ENCODE measurements at regions not wholly inside any gene's neighbourhood (a gene's known extent, or its start where the extent isn't known, plus 50 kb on each side); places are given as distances from the start of the nearest gene placed in this dataset.

GRCh38 chr4:19698961-19699360 lies 552.7 kb upstream of the SLIT2 start:
- DNase-seq = peak; percentile 26

GRCh38 chr4:19694812-19695211 lies 556.9 kb upstream of the SLIT2 start:
- no peak for DNase-seq

GRCh38 chr4:19693936-19694570 lies 557.7 kb upstream of the SLIT2 start:
- no peak for DNase-seq

DNA sequence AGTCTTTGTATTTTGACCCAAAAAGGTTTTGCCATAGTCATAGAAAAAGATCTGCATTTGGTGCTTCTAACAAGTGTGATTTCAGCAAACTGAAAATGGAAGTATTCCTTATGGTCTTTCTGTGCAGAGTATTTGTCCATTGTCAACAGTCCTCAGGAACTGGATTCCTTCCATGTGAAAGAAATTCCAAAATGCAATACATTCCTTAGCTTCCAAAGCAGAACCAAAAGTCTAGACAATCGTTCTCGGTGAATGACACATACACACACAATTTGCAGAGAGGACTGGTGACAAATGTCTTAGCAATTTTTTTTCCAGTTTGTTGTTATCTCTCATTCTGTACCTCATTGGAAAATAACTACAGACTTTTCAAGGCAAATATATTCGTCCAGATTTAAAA lies 562.2 kb upstream of the SLIT2 start:
- DNase-seq = peak; percentile 96

DNA sequence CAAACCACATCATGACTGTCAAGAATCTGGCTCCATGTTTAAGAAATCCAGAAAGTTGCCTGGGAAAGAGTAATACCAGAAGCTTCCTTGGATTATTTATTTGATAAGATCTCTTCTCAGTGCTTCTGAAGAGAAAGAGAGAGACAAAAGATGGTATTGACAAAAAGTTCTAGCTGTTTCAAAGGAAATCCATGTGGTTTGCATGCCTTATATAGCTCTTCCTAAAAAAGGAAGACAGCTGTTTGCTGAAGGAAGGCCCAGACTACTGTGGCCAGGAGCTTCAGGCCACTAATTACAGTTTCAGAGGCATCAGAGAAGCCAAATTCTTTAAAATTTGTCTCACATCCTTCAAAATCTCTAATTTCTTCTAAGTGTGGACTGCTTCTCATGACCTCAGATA lies 565.2 kb upstream of the SLIT2 start:
- no peak for DNase-seq

- peak; percentile 38 for DNase-seq
Observed at GRCh38 chr4:19684084-19684483, 567.6 kb upstream of the SLIT2 start.

DNA sequence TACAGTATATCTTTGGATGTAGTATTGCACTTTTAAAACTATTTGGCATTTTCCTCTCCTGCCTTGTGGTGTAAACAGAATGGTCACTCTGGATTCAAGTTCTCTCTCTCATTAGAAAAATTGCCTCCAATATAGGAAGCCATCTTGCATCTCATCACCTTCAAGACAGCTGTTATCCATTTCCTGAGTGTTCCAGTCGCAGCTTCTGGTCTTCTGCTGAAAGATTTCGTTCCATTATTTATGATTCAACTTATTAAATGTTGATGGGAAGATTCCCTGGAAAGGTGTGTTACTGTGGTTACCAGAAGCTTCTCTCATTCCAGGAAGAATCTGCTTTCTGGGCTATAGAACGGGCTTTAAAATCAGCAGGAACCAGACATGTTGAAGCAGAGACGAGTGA lies 568.3 kb upstream of the SLIT2 start:
- DNase-seq = peak; percentile 31

DNA sequence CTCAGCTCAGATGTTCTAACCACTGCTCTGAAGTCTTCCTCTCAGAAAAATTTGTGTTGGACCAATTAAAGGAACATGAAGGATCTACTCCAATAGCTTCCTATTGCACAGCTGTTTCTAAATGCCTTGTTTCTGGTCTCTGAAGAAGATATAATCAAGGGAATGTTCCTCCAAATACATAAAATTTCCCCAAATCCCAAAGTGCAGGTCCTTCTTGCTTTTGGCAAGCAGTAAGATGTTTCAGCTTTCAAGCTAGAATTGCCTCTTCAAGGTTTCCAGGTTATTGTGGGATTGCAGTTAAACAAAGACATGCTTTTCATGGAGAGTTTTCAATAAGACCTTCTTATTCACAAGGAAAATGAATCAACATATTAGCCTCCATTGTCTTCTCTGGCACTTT lies 574.5 kb upstream of the SLIT2 start:
- DNase-seq = no peak

- peak; percentile 32 for DNase-seq
Observed at GRCh38 chr4:19675172-19675811, 576.4 kb upstream of the SLIT2 start.

- no peak for DNase-seq
Observed at GRCh38 chr4:19659101-19659500, 592.6 kb upstream of the SLIT2 start.

- DNase-seq = no peak
Observed at GRCh38 chr4:19657856-19658255, 593.8 kb upstream of the SLIT2 start.

DNA sequence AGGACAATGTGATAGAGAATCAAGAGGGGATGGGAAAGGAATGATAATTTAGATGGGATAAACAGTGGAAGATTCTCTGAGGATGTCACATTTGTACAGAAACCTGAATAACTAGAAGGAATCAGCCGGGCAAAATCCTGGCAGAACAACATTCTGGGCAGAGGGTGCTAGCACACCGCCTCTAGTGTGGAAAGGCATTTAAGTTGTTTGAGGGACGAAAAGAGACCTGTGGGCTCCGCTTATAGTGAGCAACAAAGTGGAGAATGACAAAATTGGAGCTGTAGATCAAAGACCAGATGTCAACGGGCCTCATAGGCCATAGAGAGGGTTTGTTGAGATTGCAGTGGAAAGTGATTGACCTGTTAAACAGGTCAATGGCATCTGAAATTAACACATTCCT lies 596.0 kb upstream of the SLIT2 start:
- no peak for DNase-seq

DNA sequence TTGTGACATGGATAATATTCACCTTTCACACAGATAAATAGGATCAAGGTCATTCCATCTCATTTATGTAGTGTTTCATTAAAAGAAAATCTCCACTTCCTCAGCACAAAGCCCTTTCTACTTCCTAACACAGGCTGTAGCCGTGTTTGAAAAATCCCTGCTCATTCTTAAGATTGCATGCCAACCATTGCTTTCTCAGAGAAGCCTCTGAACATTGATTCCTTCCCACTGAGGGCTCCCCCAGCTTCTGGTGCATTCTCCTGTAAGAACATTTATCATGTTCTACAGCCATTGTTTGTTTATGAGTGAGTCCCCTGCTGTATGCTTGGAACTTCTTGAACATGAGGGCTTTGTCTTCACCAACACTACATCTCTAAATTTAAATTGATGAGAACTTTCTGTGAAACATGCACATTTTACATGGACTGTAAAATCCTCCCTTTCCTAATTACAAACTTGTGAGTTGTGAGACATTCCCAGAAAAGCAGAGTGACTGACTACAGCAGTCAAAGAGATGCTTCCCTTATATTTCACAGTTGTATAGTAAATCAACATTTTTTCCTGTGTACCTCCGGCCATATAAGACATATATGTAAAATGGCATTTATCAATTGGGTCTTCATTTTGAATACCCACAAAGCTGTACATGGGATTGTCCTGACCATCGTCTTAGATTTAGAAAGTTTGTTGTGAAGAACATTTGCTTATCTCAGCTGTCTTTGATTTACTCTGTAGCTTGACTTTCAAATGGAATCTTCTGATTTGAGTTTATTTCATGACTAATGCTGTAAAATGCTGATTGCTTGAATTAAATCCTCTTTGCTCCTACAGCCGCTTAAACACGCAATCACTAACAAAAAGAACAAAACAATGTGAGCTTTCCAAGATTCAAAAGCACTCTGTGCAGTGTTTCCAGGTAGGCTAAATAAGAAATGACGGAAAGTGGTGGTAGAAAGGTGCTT lies 600.5 kb upstream of the SLIT2 start:
- peak; percentile 10 for DNase-seq

DNA sequence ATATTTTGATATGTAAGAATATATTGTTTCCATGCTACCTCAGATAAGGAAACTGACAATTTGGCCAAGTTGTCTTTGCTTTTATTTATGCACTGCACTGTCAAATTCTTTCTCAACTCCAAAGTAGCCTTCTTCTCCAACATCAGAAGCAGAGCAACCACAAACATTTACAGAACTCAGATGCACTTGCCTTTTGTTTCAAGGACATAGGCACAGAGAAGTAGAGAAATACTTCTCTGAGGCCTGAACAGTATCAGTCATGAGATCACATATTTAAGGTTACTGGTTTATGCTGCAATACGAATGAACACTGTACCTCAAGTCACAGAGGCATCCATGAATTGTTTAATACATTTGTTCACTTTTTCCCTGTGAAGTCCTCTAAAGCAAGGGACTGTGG lies 606.1 kb upstream of the SLIT2 start:
- no peak for DNase-seq

- no peak for DNase-seq
Observed at GRCh38 chr4:19636451-19636850, 615.3 kb upstream of the SLIT2 start.

DNA sequence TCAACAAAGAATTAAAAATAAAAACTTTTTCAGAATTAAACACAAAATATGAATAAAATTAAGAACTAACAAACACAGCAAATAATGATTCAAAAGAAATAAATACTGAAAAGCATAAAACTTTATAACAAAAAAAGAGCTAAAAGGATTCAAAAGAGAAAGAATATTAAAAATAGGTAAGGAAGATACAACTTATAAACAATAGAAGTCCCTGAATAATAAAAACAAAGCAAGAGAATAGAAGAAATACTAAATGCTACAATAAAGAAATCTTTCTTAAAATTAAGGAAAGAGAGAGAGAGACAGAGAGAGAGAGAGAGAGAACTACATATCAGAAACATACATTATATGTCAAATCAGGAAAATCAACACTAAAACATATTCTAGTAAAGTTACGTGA lies 619.9 kb upstream of the SLIT2 start:
- DNase-seq = no peak

DNA sequence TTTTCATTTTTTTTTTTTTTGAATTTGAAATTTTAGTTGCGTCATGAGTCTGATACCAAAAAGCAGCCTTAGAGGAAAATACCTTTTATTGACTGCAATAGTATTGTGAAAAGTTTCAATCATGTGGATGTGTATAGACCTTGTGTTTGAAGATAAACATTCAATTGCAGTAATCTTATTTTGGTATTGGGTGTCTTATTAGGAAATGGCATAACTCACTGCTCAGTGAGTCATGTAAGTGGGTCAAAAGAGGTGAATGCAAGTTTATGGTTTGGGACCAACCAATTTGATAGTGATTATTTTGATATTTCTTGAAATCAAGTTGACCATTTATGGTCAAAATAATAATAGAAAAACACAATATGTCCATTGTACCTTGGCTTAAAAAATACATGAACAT lies 627.8 kb upstream of the SLIT2 start:
- no peak for DNase-seq

DNA sequence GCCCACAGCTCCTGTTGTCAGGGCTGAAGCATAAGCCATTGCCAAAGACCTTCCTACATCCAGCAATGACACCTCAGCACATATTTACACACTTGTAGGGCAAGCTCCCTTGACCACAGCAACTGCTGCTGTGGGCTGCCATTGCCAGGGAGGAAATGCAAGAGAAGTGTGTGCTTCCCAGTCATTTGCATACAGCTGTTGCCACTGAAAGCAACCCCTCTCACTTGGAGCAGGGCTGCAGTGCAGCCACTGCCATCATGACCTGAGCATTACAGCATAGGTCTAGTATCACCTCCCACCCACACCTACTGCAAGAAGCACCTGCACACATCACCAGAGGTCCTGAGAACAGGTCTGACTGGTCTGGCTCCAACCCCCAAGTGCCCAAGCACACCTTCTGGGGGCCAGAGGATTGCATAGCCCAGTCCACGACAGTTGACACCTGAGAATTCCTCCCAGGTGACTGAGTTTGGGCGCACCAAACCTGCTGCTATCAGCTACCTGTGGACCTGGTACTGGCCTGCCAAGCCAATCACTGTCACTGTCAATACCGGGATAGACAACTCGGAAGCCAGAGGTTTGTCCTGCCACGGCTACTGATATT lies 636.5 kb upstream of the SLIT2 start:
- no peak for DNase-seq

GRCh38 chr4:19614171-19614570 lies 637.5 kb upstream of the SLIT2 start:
- no peak for DNase-seq

GRCh38 chr4:19596342-19596741 lies 655.4 kb upstream of the SLIT2 start:
- DNase-seq = no peak

GRCh38 chr4:19592391-19592790 lies 659.3 kb upstream of the SLIT2 start:
- peak; percentile 38 for DNase-seq

- peak; percentile 47 for DNase-seq
Observed at GRCh38 chr4:19583827-19584569, 667.7 kb upstream of the SLIT2 start.

DNA sequence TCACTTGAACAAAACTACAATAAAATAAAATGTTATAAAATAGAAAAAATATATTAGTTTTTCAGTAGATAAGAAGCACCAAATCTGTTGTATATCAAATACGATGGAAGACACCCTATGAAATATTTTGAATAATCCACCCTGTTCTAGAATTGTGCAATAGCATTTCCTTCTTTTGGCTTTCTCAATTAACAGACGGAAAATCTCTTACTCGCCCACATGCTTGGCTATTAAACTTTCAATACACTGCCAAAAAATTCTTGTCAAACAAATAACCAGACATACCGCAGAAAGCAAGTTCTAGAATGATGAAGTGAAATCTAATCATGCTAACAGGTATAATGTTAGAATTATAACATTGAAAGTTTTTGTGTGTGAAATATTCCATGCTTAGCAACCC lies 671.6 kb upstream of the SLIT2 start:
- peak; percentile 58 for DNase-seq

Data from fibroblast of skin of right biceps (primary cell).